OCI-LY3 (cell line): ENCODE measurements at regions not wholly inside any gene's neighbourhood (a gene's known extent, or its start where the extent isn't known, plus 50 kb on each side); places are given as distances from the start of the nearest gene placed in this dataset.

Experiments used
- CTCF ChIP-seq: fragments of 200-600, 300-600 bp; sonication (generic); IDR thresholded peaks from 2 replicates; pipeline ENCODE4 v1.5.1; 2014; ENCODE audit warnings: antibody characterized with exemption, low read length, low read depth
- EZH2phosphoT487 ChIP-seq: fragments of 200-600 bp; shearing (Covaris generic); IDR thresholded peaks from 2 replicates; pipeline ENCODE4 v1.6.1; 2018; ENCODE audit warnings: antibody characterized with exemption, mixed run types, low read depth

GRCh38 chr6:54008589-54008988 lies 102.7 kb upstream of the MLIP start:
- TF ChIP-seq CTCF (no peak), EZH2phosphoT487 (no peak)
